H7 (cell line): ENCODE measurements at regions not wholly inside any gene's neighbourhood (a gene's known extent, or its start where the extent isn't known, plus 50 kb on each side); places are given as distances from the start of the nearest gene placed in this dataset.
"Not testable (repeated sequence)": the region's sequence is repeated elsewhere in the genome, so short reads cannot be mapped to it uniquely, and the experiment has no call there.

ENCODE experiments used
- DNase-seq: peaks from one replicate; pipeline ENCODE4 v3.0.0; 2012
- H3K27me3 ChIP-seq: 2 replicates; pipeline ENCODE4 v1.6.0; 2011; ENCODE audit warnings: mild to moderate bottlenecking, low read length; ENCODE audit not compliant: control insufficient read depth, insufficient read depth
- H3K36me3 ChIP-seq: replicated peaks from 2 replicates; pipeline ENCODE4 v1.5.1; 2011; ENCODE audit warnings: low read length; ENCODE audit not compliant: control insufficient read depth, insufficient read depth
- H3K4me3 ChIP-seq: 2 replicates; pipeline ENCODE4 v1.5.1; 2011; ENCODE audit warnings: low read depth, mild to moderate bottlenecking, control low read depth, low read length, moderate library complexity; ENCODE audit not compliant: insufficient read depth

GRCh38 chr13:91249861-91250260, 97.6 kb upstream of the MIR17HG start:
- Histone ChIP-seq H3K27me3 (no peaks in the 10 kb centered on the region), H3K36me3 (no peaks in the 10 kb centered on the region), H3K4me3 (no peak overlapping the region)
- DNase-seq = no peak

- not testable (repeated sequence) for H3K4me3 ChIP-seq, H3K27me3 ChIP-seq, DNase-seq, H3K36me3 ChIP-seq
These were observed 95.9 kb upstream of the MIR17HG start for GRCh38 chr13:91251573-91251972.

- H3K36me3 ChIP-seq = no peaks in the 10 kb centered on the region
- H3K4me3 ChIP-seq = no peak overlapping the region
- H3K27me3 ChIP-seq = no peaks in the 10 kb centered on the region
- DNase-seq = no peak
These were observed 83.0 kb upstream of the MIR17HG start for GRCh38 chr13:91264484-91264883.

- no peak overlapping the region for H3K4me3 ChIP-seq
- no peaks in the 10 kb centered on the region for H3K27me3 ChIP-seq
- H3K36me3 ChIP-seq = no peaks in the 10 kb centered on the region
- no peak for DNase-seq
These were observed 78.2 kb upstream of the MIR17HG start for GRCh38 chr13:91269237-91269636.

GRCh38 chr13:91270031-91270430, 77.5 kb upstream of the MIR17HG start:
- H3K36me3 ChIP-seq = no peaks in the 10 kb centered on the region
- DNase-seq = no peak
- H3K4me3 ChIP-seq = no peak overlapping the region
- no peaks in the 10 kb centered on the region for H3K27me3 ChIP-seq

- no peak for DNase-seq
- H3K36me3 ChIP-seq = no peaks in the 10 kb centered on the region
- no peaks in the 10 kb centered on the region for H3K27me3 ChIP-seq
- no peak overlapping the region for H3K4me3 ChIP-seq
These were observed 75.2 kb upstream of the MIR17HG start for GRCh38 chr13:91272235-91272777.

GRCh38 chr13:91273675-91274074, 73.8 kb upstream of the MIR17HG start:
- no peaks in the 10 kb centered on the region for H3K27me3 ChIP-seq
- H3K36me3 ChIP-seq = no peaks in the 10 kb centered on the region
- H3K4me3 ChIP-seq = no peak overlapping the region
- no peak for DNase-seq

GRCh38 chr13:91277013-91277676, 70.3 kb upstream of the MIR17HG start:
- no peaks in the 10 kb centered on the region for H3K27me3 ChIP-seq
- no peak for DNase-seq
- no peak overlapping the region for H3K4me3 ChIP-seq
- no peaks in the 10 kb centered on the region for H3K36me3 ChIP-seq

GRCh38 chr13:91278291-91278690, 69.2 kb upstream of the MIR17HG start:
- H3K36me3 ChIP-seq = no peaks in the 10 kb centered on the region
- H3K4me3 ChIP-seq = no peak overlapping the region
- no peak for DNase-seq
- H3K27me3 ChIP-seq = no peaks in the 10 kb centered on the region

GRCh38 chr13:91278888-91279287, 68.6 kb upstream of the MIR17HG start:
- DNase-seq = no peak
- no peak overlapping the region for H3K4me3 ChIP-seq
- H3K36me3 ChIP-seq = no peaks in the 10 kb centered on the region
- H3K27me3 ChIP-seq = no peaks in the 10 kb centered on the region

GRCh38 chr13:91280801-91281200, 66.7 kb upstream of the MIR17HG start:
- H3K4me3 ChIP-seq = no peak overlapping the region
- H3K27me3 ChIP-seq = no peaks in the 10 kb centered on the region
- no peak for DNase-seq
- H3K36me3 ChIP-seq = no peaks in the 10 kb centered on the region

- H3K27me3 ChIP-seq = no peaks in the 10 kb centered on the region
- DNase-seq = no peak
- no peaks in the 10 kb centered on the region for H3K36me3 ChIP-seq
- H3K4me3 ChIP-seq = no peak overlapping the region
These were observed 63.2 kb upstream of the MIR17HG start for GRCh38 chr13:91284335-91284734.

- Histone ChIP-seq H3K27me3 (no peaks in the 10 kb centered on the region), H3K4me3 (no peak overlapping the region), H3K36me3 (no peaks in the 10 kb centered on the region)
- DNase-seq = no peak
These were observed 61.2 kb upstream of the MIR17HG start for GRCh38 chr13:91286317-91286716.

- no peaks in the 10 kb centered on the region for H3K27me3 ChIP-seq
- no peaks in the 10 kb centered on the region for H3K36me3 ChIP-seq
- H3K4me3 ChIP-seq = no peak overlapping the region
- no peak for DNase-seq
These were observed 56.4 kb upstream of the MIR17HG start for GRCh38 chr13:91291078-91291477.

- Histone ChIP-seq H3K27me3 (no peaks in the 10 kb centered on the region), H3K4me3 (no peak overlapping the region), H3K36me3 (no peaks in the 10 kb centered on the region)
- DNase-seq = no peak
These were observed 54.8 kb upstream of the MIR17HG start for GRCh38 chr13:91292630-91293221.
